Ovary (tissue), 3 donors: ENCODE measurements at regions not wholly inside any gene's neighbourhood (a gene's known extent, or its start where the extent isn't known, plus 50 kb on each side); places are given as distances from the start of the nearest gene placed in this dataset.

Experiments used
- CTCF ChIP-seq, 3 donors: fragments of 450-650 bp in 2 of 3; fragments of 200-600 bp in 1 of 3; IDR thresholded peaks; one replicate each; pipeline versions ENCODE4 v1.5.1 to v1.8.0; 2016 to 2022; ENCODE audit warnings: antibody characterized with exemption in 3 of 3, mild to moderate bottlenecking in 1 of 3
- POLR2A ChIP-seq: fragments of 450-650 bp; IDR thresholded peaks from one replicate; pipeline ENCODE4 v1.6.1; 2017; ENCODE audit warnings: antibody characterized with exemption, mild to moderate bottlenecking, moderate library complexity
- donor health status: DM: no; HTN: no; CAD: no.

- no peak for TF ChIP-seq CTCF (IDR thresholded peaks at IDR 0.05)
- no peak for TF ChIP-seq POLR2A
Observed at GRCh38 chr7:136807598-136807997, 60.9 kb upstream of the CHRM2 start.
